H1 (cell line): ENCODE measurements at regions not wholly inside any gene's neighbourhood (a gene's known extent, or its start where the extent isn't known, plus 50 kb on each side); places are given as distances from the start of the nearest gene placed in this dataset.
A peak's percentile ranks its signal among the peaks of the same experiment; 100 is the strongest.

Experiments used
- CTCF ChIA-PET: fragments of 300-600 bp; sonication (Branson Sonifier 250); formaldehyde crosslinking; loops from one replicate; lab custom pipeline; 2021; ENCODE audit not compliant: partially characterized antibody; lab: Charles Lee
- POLR2A ChIA-PET: fragments of 300-600 bp; sonication (Branson Sonifier 250); formaldehyde crosslinking; loops from one replicate; lab custom pipeline; 2021; ENCODE audit warnings: inconsistent platforms; ENCODE audit not compliant: partially characterized antibody; lab: Charles Lee
- DNase-seq, 2 experiments: peaks; one replicate each; pipeline versions ENCODE4 v3.0.0 to v3.0.0-alpha.2; 2010 to 2022; ENCODE audit warnings: low spot score in 2 of 2, low read depth in 1 of 2, mixed read lengths in 1 of 2
- FAIRE-seq: peaks from 2 replicates; lab custom pipeline; 2011; peaks lifted over from hg19 to GRCh38; lab: Jason Lieb, UNC
- H2AFZ ChIP-seq: 2 replicates; pipeline ENCODE4 v1.8.1; 2012; ENCODE audit warnings: low read length, inconsistent platforms
- H2AK5ac ChIP-seq: 2 replicates; pipeline ENCODE4 v1.6.1; 2013; ENCODE audit warnings: low read depth, low read length
- H2BK120ac ChIP-seq: replicated peaks from 2 replicates; pipeline ENCODE3; 2013; ENCODE audit warnings: low read depth, low read length, inconsistent platforms
- H2BK12ac ChIP-seq: 2 replicates; pipeline ENCODE4 v1.6.1; 2013; ENCODE audit warnings: low read depth, low read length
- H2BK15ac ChIP-seq: 2 replicates; pipeline ENCODE4 v1.6.1; 2013; ENCODE audit warnings: low read length
- H2BK20ac ChIP-seq: 2 replicates; pipeline ENCODE4 v1.6.1; 2013; ENCODE audit warnings: low read length
- H2BK5ac ChIP-seq: 2 replicates; pipeline ENCODE4 v1.6.1; 2013; ENCODE audit warnings: low read depth, low read length
- H3K14ac ChIP-seq: 2 replicates; pipeline ENCODE4 v1.6.1; 2013; ENCODE audit warnings: inconsistent platforms; ENCODE audit not compliant: insufficient read length
- H3K18ac ChIP-seq: 2 replicates; pipeline ENCODE4 v1.6.1; 2013; ENCODE audit warnings: low read length; ENCODE audit errors: extremely low read depth
- H3K23ac ChIP-seq: 2 replicates; pipeline ENCODE4 v1.6.1; 2013; ENCODE audit warnings: inconsistent platforms; ENCODE audit not compliant: insufficient read length
- H3K23me2 ChIP-seq: 2 replicates; pipeline ENCODE4 v1.6.1; 2013; ENCODE audit warnings: low read depth, low read length
- H3K27ac ChIP-seq: 2 replicates; pipeline ENCODE4 v1.6.1; 2011; ENCODE audit warnings: low read depth, low read length, inconsistent platforms
- H3K27me3 ChIP-seq, 4 experiments: replicated peaks in 1 of 4; 1 replicate in 1 of 4; 2 replicates in 3 of 4; pipeline versions ENCODE4 v1.6.1 to v1.8.1; 2011 to 2013; ENCODE audit warnings: low read length in 3 of 4, mild to moderate bottlenecking in 3 of 4, inconsistent platforms in 2 of 4, mixed read lengths in 2 of 4, moderate library complexity in 1 of 4; ENCODE audit not compliant: control insufficient read depth in 3 of 4, insufficient read depth in 3 of 4; ENCODE audit errors: extremely low read depth in 1 of 4
- H3K36me3 ChIP-seq, 4 experiments: 2 replicates each; pipeline versions ENCODE4 v1.6.1 to v1.8.1; 2011 to 2013; ENCODE audit warnings: mild to moderate bottlenecking in 4 of 4, low read length in 3 of 4, moderate library complexity in 2 of 4, control low read depth in 1 of 4, inconsistent platforms in 1 of 4; ENCODE audit not compliant: insufficient read depth in 4 of 4, control insufficient read depth in 2 of 4
- H3K4ac ChIP-seq: replicated peaks from 2 replicates; pipeline ENCODE3; 2013; ENCODE audit warnings: low read length, low read depth, mixed read lengths, inconsistent platforms; ENCODE audit not compliant: insufficient read length
- H3K4me1 ChIP-seq, 4 experiments: replicated peaks in 1 of 4; 1 replicate in 1 of 4; 2 replicates in 3 of 4; pipeline versions ENCODE4 v1.6.1 to v1.8.1; 2011 to 2013; ENCODE audit warnings: low read length in 3 of 4, inconsistent platforms in 2 of 4, mixed read lengths in 1 of 4; ENCODE audit not compliant: insufficient read depth in 4 of 4, control insufficient read depth in 3 of 4
- H3K4me2 ChIP-seq, 2 experiments: 2 replicates each; pipeline versions ENCODE4 v1.6.1 to v1.8.1; 2011 to 2013; ENCODE audit warnings: low read depth in 2 of 2, low read length in 2 of 2, control low read depth in 1 of 2, inconsistent platforms in 1 of 2, mild to moderate bottlenecking in 1 of 2; ENCODE audit not compliant: insufficient read depth in 1 of 2
- H3K4me3 ChIP-seq, 4 experiments: fragments of 200-600, 300-600 bp in 1 of 4; sonication (generic), shearing (Covaris generic), sonication (Bioruptor Twin) in 1 of 4; 2 replicates each; pipeline versions ENCODE4 v1.5.1 to v1.8.1; 2011 to 2016; ENCODE audit warnings: low read length in 4 of 4, low read depth in 3 of 4, control low read depth in 2 of 4, inconsistent platforms in 2 of 4, mild to moderate bottlenecking in 2 of 4, mixed read lengths in 1 of 4, moderate library complexity in 1 of 4; ENCODE audit not compliant: insufficient read depth in 2 of 4; ENCODE audit errors: extremely low read depth in 1 of 4
- H3K56ac ChIP-seq: replicated peaks from 2 replicates; pipeline ENCODE3; 2013; ENCODE audit warnings: low read depth, mild to moderate bottlenecking, mixed read lengths, low read length, inconsistent platforms; ENCODE audit not compliant: insufficient read length
- H3K79me1 ChIP-seq: 2 replicates; pipeline ENCODE4 v1.6.1; 2013; ENCODE audit warnings: low read depth, low read length, control low read depth
- H3K79me2 ChIP-seq, 2 experiments: 2 replicates each; pipeline versions ENCODE4 v1.6.1 to v1.8.1; 2012 to 2013; ENCODE audit warnings: low read length in 2 of 2, mild to moderate bottlenecking in 2 of 2, inconsistent platforms in 1 of 2; ENCODE audit not compliant: insufficient read depth in 2 of 2, control insufficient read depth in 1 of 2
- H3K9ac ChIP-seq, 4 experiments: replicated peaks in 1 of 4; 1 replicate in 1 of 4; 2 replicates in 3 of 4; pipeline versions ENCODE4 v1.6.1 to v1.8.1; 2011 to 2013; ENCODE audit warnings: low read depth in 3 of 4, low read length in 3 of 4, control low read depth in 2 of 4, mild to moderate bottlenecking in 2 of 4, moderate library complexity in 2 of 4, inconsistent platforms in 1 of 4; ENCODE audit errors: extremely low read depth in 1 of 4
- H3K9me3 ChIP-seq, 2 experiments: 2 replicates each; pipeline versions ENCODE4 v1.6.1 to v1.8.1; 2012 to 2013; ENCODE audit warnings: mild to moderate bottlenecking in 2 of 2, moderate library complexity in 2 of 2, control low read depth in 1 of 2, inconsistent platforms in 1 of 2, low read depth in 1 of 2, low read length in 1 of 2, mixed read lengths in 1 of 2; ENCODE audit not compliant: insufficient read depth in 2 of 2
- H4K20me1 ChIP-seq, 2 experiments: replicated peaks in 1 of 2; 2 replicates each; pipeline versions ENCODE3 to v1.8.1; 2011 to 2013; ENCODE audit warnings: inconsistent platforms in 2 of 2, low read length in 2 of 2, mild to moderate bottlenecking in 1 of 2; ENCODE audit not compliant: insufficient read depth in 2 of 2, control insufficient read depth in 1 of 2
- H4K5ac ChIP-seq: 2 replicates; pipeline ENCODE4 v1.6.1; 2013; ENCODE audit warnings: low read length, low read depth, mixed read lengths, inconsistent platforms; ENCODE audit not compliant: insufficient read length
- H4K8ac ChIP-seq: 2 replicates; pipeline ENCODE4 v1.8.0; 2013; ENCODE audit warnings: mild to moderate bottlenecking, moderate library complexity, low read length, inconsistent platforms; ENCODE audit not compliant: insufficient read depth; ENCODE audit errors: extremely low read depth
- H4K91ac ChIP-seq: replicated peaks from 2 replicates; pipeline ENCODE3; 2013; ENCODE audit warnings: low read length, mixed read lengths, inconsistent platforms; ENCODE audit not compliant: insufficient read length
- BRCA1 ChIP-seq: IDR thresholded peaks from 2 replicates; pipeline ENCODE4 v1.6.1; 2012; ENCODE audit warnings: low read depth, low read length, improper control_type of control experiment
- CHD1 ChIP-seq: IDR thresholded peaks from 2 replicates; pipeline ENCODE4 v1.6.1; 2012; ENCODE audit warnings: low read depth, low read length, improper control_type of control experiment
- CREB1 ChIP-seq: IDR thresholded peaks from 2 replicates; pipeline ENCODE4 v1.6.1; 2012; ENCODE audit warnings: inconsistent platforms
- GABPA ChIP-seq: IDR thresholded peaks from 2 replicates; pipeline ENCODE4 v1.6.1; 2011; ENCODE audit warnings: mild to moderate bottlenecking, low read length, moderate library complexity, borderline replicate concordance; ENCODE audit not compliant: insufficient read depth
- KDM5A ChIP-seq: fragments of 200-600 bp; IDR thresholded peaks from 2 replicates; pipeline ENCODE4 v1.7.1; 2012; ENCODE audit warnings: mild to moderate bottlenecking, low read length, inconsistent platforms, mixed read lengths
- POLR2A ChIP-seq, 2 experiments: IDR thresholded peaks; 1 replicate in 1 of 2; 2 replicates in 1 of 2; pipeline ENCODE4 v1.6.1; 2011; ENCODE audit warnings: low read depth in 2 of 2, low read length in 2 of 2, mild to moderate bottlenecking in 2 of 2; ENCODE audit errors: control extremely low read depth in 1 of 2
- RNF2 ChIP-seq: fragments of 200-900, 300-1000 bp; sonication (generic); IDR thresholded peaks from 2 replicates; pipeline ENCODE4 v1.7.1; 2016; ENCODE audit warnings: borderline replicate concordance, low read depth, mild to moderate bottlenecking, antibody characterized with exemption, low read length; ENCODE audit not compliant: poor library complexity, severe bottlenecking; ENCODE audit errors: missing control alignments
- SP2 ChIP-seq: IDR thresholded peaks from 2 replicates; pipeline ENCODE4 v1.6.1; 2012; ENCODE audit warnings: mild to moderate bottlenecking, low read length, inconsistent platforms
- TBP ChIP-seq: IDR thresholded peaks from 2 replicates; pipeline ENCODE4 v1.6.1; 2011; ENCODE audit warnings: low read depth, low read length, improper control_type of control experiment
- USF2 ChIP-seq: IDR thresholded peaks from 2 replicates; pipeline ENCODE4 v1.6.1; 2011; ENCODE audit warnings: low read length, improper control_type of control experiment
- ZNF274 ChIP-seq: IDR thresholded peaks from 2 replicates; pipeline ENCODE4 v1.7.0; 2012; ENCODE audit warnings: low read length, borderline replicate concordance; ENCODE audit errors: extremely low read depth
- WGBS, 2 experiments: shearing (Covaris generic) in 1 of 2; methylation state at CpG; one replicate each; pipeline versions ENCODE4 v1.1.6 to v1.1.7; 2013 to 2015; ENCODE audit warnings: low lambda C conversion rate in 2 of 2, mixed read lengths in 2 of 2, inconsistent platforms in 1 of 2, low coverage in 1 of 2, missing lambda C conversion rate in 1 of 2; ENCODE audit not compliant: insufficient replicate concordance in 2 of 2, insufficient coverage in 1 of 2, insufficient read length in 1 of 2; ENCODE audit errors: extremely low coverage in 1 of 2, missing lambda C conversion rate in 1 of 2; 5-methylcytosine and 5-hydroxymethylcytosine counted together

GRCh38 chr13:32851083-32852069 is 164.8 kb upstream of the KL start:
- Histone ChIP-seq H4K91ac (no peak overlapping the region), H2BK12ac (no peak overlapping the region), H3K4me1 (peaks cover 0 to 7% (median 5%) of the 10 kb centered on the region in 4 experiments; a peak in 5 of 7 replicates), H3K36me3 (no peaks in the 10 kb centered on the region), H3K9me3 (no peaks in the 10 kb centered on the region), H2BK15ac (no peak overlapping the region), H3K14ac (no peak overlapping the region), H3K4me2 (no peak overlapping the region), H4K5ac (no peak overlapping the region), H4K8ac (no peak overlapping the region), H3K23me2 (peaks cover 1% of the 10 kb centered on the region; the same call in 1 of the 2 replicates), H3K9ac (no peak overlapping the region), H3K18ac (no peak overlapping the region), H3K27ac (no peak overlapping the region), H3K56ac (no peak overlapping the region), H3K4ac (no peak overlapping the region), H2BK5ac (no peak overlapping the region), H3K79me2 (no peaks in the 10 kb centered on the region), H3K23ac (no peak overlapping the region), H3K79me1 (no peaks in the 10 kb centered on the region), H2BK120ac (no peak overlapping the region), H3K4me3 (no peak overlapping the region), H3K27me3 (no peaks in the 10 kb centered on the region), H2BK20ac (no peak overlapping the region), H2AFZ (no peak overlapping the region), H2AK5ac (no peak overlapping the region), H4K20me1 (no peaks in the 10 kb centered on the region)
- CTCF ChIA-PET: interaction anchor here (0.6 to 1.3 kb wide), 4 partner anchors 10 to 32 kb away, joined by 3 read pairs; no protein-coding TSS in a partner anchor
- WGBS, 2 experiments: 86% methylated on average over 8 of the region's 8 CpGs; no CpG with 5 or more reads in 1 of the 2 experiments
- peak in 1 of 2 experiments; percentile 20 for DNase-seq
- no peak for FAIRE-seq
- POLR2A ChIA-PET: interaction anchor here (0.7 to 1.0 kb wide), 2 partner anchors 262 to 401 kb away, joined by 3 to 4 read pairs; no protein-coding TSS in a partner anchor
- TF ChIP-seq POLR2A (IDR thresholded peaks at IDR 0.05; ENCODE audit: control extremely low read depth in 1 of 2, low read depth in 2 of 2, low read length in 2 of 2): no peak
- TF ChIP-seq USF2: no peak
- TF ChIP-seq SP2: no peak
- TF ChIP-seq GABPA: no peak
- TF ChIP-seq KDM5A: no peak
- no peak for TF ChIP-seq ZNF274
- no peak for TF ChIP-seq CHD1
- no peak for TF ChIP-seq RNF2
- TF ChIP-seq BRCA1: no peak
- TF ChIP-seq TBP: no peak
- TF ChIP-seq CREB1: no peak
